GM18909 (cell line): ENCODE measurements at regions not wholly inside any gene's neighbourhood (a gene's known extent, or its start where the extent isn't known, plus 50 kb on each side); places are given as distances from the start of the nearest gene placed in this dataset.
"Not testable (repeated sequence)": the region's sequence is repeated elsewhere in the genome, so short reads cannot be mapped to it uniquely, and the experiment has no call there.

Experiments used
- ATAC-seq: cut with Tn5 transposase; IDR thresholded peaks from one replicate; pipeline ENCODE4 v1.9.1; 2021; ENCODE audit warnings: mild to moderate bottlenecking; ENCODE audit not compliant: unreplicated experiment, poor library complexity

GRCh38 chr7:52620849-52621248 is 414.6 kb upstream of the POM121L12 start:
- ATAC-seq, result no peak

- ATAC-seq, result no peak
Measured at GRCh38 chr7:52616552-52616951, 418.9 kb upstream of the POM121L12 start.

GRCh38 chr7:52615021-52615695 is 420.3 kb upstream of the POM121L12 start:
- no peak for ATAC-seq

GRCh38 chr7:52609511-52609910 is 425.9 kb upstream of the POM121L12 start:
- no peak for ATAC-seq

GRCh38 chr7:52592698-52593097 is 442.7 kb upstream of the POM121L12 start:
- no peak for ATAC-seq

GRCh38 chr7:52586704-52587103 is 448.7 kb upstream of the POM121L12 start:
- no peak for ATAC-seq

GRCh38 chr7:52584041-52584440 is 451.4 kb upstream of the POM121L12 start:
- ATAC-seq, result no peak

GRCh38 chr7:52573141-52573540 is 462.3 kb upstream of the POM121L12 start:
- not testable (repeated sequence) for ATAC-seq

- no peak for ATAC-seq
Measured at GRCh38 chr7:52571026-52571425, 464.4 kb upstream of the POM121L12 start.

- ATAC-seq, result no peak
Measured at GRCh38 chr7:52569151-52569550, 466.3 kb upstream of the POM121L12 start.

GRCh38 chr7:52565974-52566373 is 469.5 kb upstream of the POM121L12 start:
- ATAC-seq, result no peak

- ATAC-seq, result no peak
Measured at GRCh38 chr7:52555805-52556204, 479.6 kb upstream of the POM121L12 start.

GRCh38 chr7:52547308-52547910 is 488.0 kb upstream of the POM121L12 start:
- ATAC-seq, result no peak

GRCh38 chr7:52541198-52541765 is 494.2 kb upstream of the POM121L12 start:
- not testable (repeated sequence) for ATAC-seq

- ATAC-seq, result no peak
Measured at GRCh38 chr7:52540041-52540440, 495.4 kb upstream of the POM121L12 start.

GRCh38 chr7:52539414-52539813 is 496.0 kb upstream of the POM121L12 start:
- ATAC-seq, result no peak

GRCh38 chr7:52537051-52537450 is 498.4 kb upstream of the POM121L12 start:
- no peak for ATAC-seq

GRCh38 chr7:52525772-52526341 is 509.6 kb upstream of the POM121L12 start:
- ATAC-seq, result no peak

- ATAC-seq, result no peak
Measured at GRCh38 chr7:52518869-52519268, 516.6 kb upstream of the POM121L12 start.

GRCh38 chr7:52512656-52513055 is 522.8 kb upstream of the POM121L12 start:
- no peak for ATAC-seq

GRCh38 chr7:52507546-52508255 is 527.7 kb upstream of the POM121L12 start:
- ATAC-seq, result no peak
